ENCODE measurements at regions not wholly inside any gene's neighbourhood (a gene's known extent, or its start where the extent isn't known, plus 50 kb on each side); places are given as distances from the start of the nearest gene placed in this dataset.

DNA sequence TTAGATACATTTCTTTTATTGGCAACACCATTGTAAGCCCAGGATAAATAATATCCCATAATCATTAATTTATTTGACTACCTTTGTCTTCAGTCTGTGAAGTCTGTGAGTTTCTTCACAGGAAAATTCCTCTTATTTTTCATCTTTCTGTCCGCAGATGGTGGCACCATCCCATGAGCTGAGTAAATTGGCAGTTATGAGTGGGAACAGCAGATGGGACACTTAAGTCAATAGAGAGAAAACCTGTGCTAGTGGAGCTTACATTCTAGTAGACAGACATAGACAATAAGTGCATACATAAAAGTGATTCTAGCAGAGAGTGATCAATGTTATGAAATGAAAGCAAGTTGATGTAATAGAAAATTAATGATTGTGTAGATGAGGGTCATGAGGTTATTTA is 638.2 kb upstream of the MIR17HG start:
- TF ChIP-seq, protein P1, sequence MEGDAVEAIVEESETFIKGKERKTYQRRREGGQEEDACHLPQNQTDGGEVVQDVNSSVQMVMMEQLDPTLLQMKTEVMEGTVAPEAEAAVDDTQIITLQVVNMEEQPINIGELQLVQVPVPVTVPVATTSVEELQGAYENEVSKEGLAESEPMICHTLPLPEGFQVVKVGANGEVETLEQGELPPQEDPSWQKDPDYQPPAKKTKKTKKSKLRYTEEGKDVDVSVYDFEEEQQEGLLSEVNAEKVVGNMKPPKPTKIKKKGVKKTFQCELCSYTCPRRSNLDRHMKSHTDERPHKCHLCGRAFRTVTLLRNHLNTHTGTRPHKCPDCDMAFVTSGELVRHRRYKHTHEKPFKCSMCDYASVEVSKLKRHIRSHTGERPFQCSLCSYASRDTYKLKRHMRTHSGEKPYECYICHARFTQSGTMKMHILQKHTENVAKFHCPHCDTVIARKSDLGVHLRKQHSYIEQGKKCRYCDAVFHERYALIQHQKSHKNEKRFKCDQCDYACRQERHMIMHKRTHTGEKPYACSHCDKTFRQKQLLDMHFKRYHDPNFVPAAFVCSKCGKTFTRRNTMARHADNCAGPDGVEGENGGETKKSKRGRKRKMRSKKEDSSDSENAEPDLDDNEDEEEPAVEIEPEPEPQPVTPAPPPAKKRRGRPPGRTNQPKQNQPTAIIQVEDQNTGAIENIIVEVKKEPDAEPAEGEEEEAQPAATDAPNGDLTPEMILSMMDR (IDR thresholded peaks at IDR 0.05; ENCODE audit: insufficient read depth, low read length), result no peak
- TF ChIP-seq POLR2AphosphoS5 (IDR thresholded peaks at IDR 0.05; ENCODE audit: low read depth), result no peak
